SK-N-SH treated with all-trans-retinoic acid at 6 μM for 48 hours (cell line): ENCODE measurements at regions not wholly inside any gene's neighbourhood (a gene's known extent, or its start where the extent isn't known, plus 50 kb on each side); places are given as distances from the start of the nearest gene placed in this dataset.
"Not testable (repeated sequence)": the region's sequence is repeated elsewhere in the genome, so short reads cannot be mapped to it uniquely, and the experiment has no call there.

Experiments
- ATAC-seq: fragments of 200-7000 bp; cut with Tn5 transposase; 3 replicates; pipeline ENCODE4 v1.9.1; 2020; ENCODE audit warnings: mild to moderate bottlenecking, moderate library complexity
- ARNTL ChIP-seq: fragments of 450-650 bp; formaldehyde crosslinking; IDR thresholded peaks from 2 replicates; pipeline ENCODE4 v1.5.0; 2020; ENCODE audit warnings: low read depth, mild to moderate bottlenecking, moderate library complexity, borderline replicate concordance
- BACH2 ChIP-seq: fragments of 250-450 bp; sonication (Bioruptor Pico); IDR thresholded peaks from 2 replicates; pipeline ENCODE4 v1.9.0; 2021; ENCODE audit warnings: mild to moderate bottlenecking, borderline replicate concordance
- CSDC2 ChIP-seq: fragments of 250-450 bp; sonication (Bioruptor Pico); IDR thresholded peaks from 2 replicates; pipeline ENCODE4 v1.5.0; 2020; ENCODE audit warnings: mild to moderate bottlenecking, moderate library complexity
- ESRRG ChIP-seq: fragments of 250-450 bp; sonication (Bioruptor Pico); IDR thresholded peaks from 2 replicates; pipeline ENCODE4 v1.6.1; 2021; ENCODE audit warnings: mild to moderate bottlenecking
- GLIS3 ChIP-seq: fragments of 250-450 bp; sonication (Bioruptor Pico); IDR thresholded peaks from 2 replicates; pipeline ENCODE4 v1.5.0; 2020; ENCODE audit warnings: mild to moderate bottlenecking, moderate library complexity
- ISL1 ChIP-seq: fragments of 250-450 bp; sonication (Bioruptor Pico); IDR thresholded peaks from 2 replicates; pipeline ENCODE4 v2.1.2; 2022; ENCODE audit warnings: mild to moderate bottlenecking, moderate library complexity
- OSR1 ChIP-seq: fragments of 250-450 bp; sonication (Bioruptor Pico); IDR thresholded peaks from 2 replicates; pipeline ENCODE4 v1.8.0; 2022; ENCODE audit warnings: moderate library complexity, mild to moderate bottlenecking, inconsistent platforms
- RARB ChIP-seq: fragments of 250-450 bp; sonication (Bioruptor Pico); IDR thresholded peaks from 2 replicates; pipeline ENCODE4 v1.8.0; 2021; ENCODE audit warnings: mild to moderate bottlenecking, moderate library complexity
- TCF4 ChIP-seq: fragments of 250-450 bp; sonication (Bioruptor Pico); IDR thresholded peaks from 2 replicates; pipeline ENCODE4 v1.8.0; 2021; ENCODE audit warnings: mild to moderate bottlenecking, moderate library complexity, borderline replicate concordance
- ZC3H10 ChIP-seq: fragments of 250-450 bp; sonication (Bioruptor Pico); IDR thresholded peaks from 2 replicates; pipeline ENCODE4 v1.5.1; 2021; ENCODE audit warnings: mild to moderate bottlenecking, moderate library complexity
- ZNF565 ChIP-seq: fragments of 450-650 bp; formaldehyde crosslinking; conservative IDR thresholded peaks from 2 replicates; pipeline ENCODE4 v1.5.0; 2020; ENCODE audit warnings: low read depth, mild to moderate bottlenecking, moderate library complexity
- ZNF70 ChIP-seq: fragments of 450-650 bp; formaldehyde crosslinking; IDR thresholded peaks from 2 replicates; pipeline ENCODE4 v1.5.0; 2020; ENCODE audit warnings: mild to moderate bottlenecking, moderate library complexity
- ZNF8 ChIP-seq: fragments of 450-650 bp; formaldehyde crosslinking; IDR thresholded peaks from 2 replicates; pipeline ENCODE4 v1.5.0; 2020; ENCODE audit warnings: mild to moderate bottlenecking, moderate library complexity
- TF ChIP-seq, protein P1 (sequence below): fragments of 250-450 bp; sonication (Bioruptor Pico); IDR thresholded peaks from 2 replicates; pipeline ENCODE4 v1.5.0; 2020; ENCODE audit warnings: mild to moderate bottlenecking, moderate library complexity
- TF ChIP-seq, protein P2 (sequence below): fragments of 250-450 bp; sonication (Bioruptor Pico); IDR thresholded peaks from 2 replicates; pipeline ENCODE4 v1.8.0; 2021; ENCODE audit warnings: low read depth, mild to moderate bottlenecking, moderate library complexity, borderline replicate concordance
- TF ChIP-seq, protein P3 (sequence below): fragments of 250-450 bp; sonication (Bioruptor Pico); IDR thresholded peaks from 2 replicates; pipeline ENCODE4 v1.5.1; 2020; ENCODE audit warnings: low read depth, mild to moderate bottlenecking, moderate library complexity

DNA sequence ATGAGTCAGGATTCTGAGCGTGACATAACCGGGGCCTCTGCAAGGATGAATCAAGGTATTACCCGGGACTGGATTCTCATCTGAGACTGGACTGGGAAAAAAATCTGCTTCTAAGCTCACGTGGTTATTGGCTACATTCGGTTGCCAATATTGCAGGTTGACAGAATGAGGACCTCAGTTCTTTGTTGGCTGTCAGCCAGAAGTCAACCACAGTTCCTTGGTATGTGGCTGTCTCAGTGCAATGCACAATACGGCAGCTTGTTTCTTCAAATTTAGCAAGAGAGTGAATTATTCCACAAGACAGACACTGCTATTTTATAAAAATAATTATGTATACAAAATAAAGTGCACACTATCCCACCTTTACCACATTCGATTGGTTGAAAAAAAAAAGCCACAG is 424.2 kb downstream of the KLHL4 start (continued):
- TF ChIP-seq, protein P1, sequence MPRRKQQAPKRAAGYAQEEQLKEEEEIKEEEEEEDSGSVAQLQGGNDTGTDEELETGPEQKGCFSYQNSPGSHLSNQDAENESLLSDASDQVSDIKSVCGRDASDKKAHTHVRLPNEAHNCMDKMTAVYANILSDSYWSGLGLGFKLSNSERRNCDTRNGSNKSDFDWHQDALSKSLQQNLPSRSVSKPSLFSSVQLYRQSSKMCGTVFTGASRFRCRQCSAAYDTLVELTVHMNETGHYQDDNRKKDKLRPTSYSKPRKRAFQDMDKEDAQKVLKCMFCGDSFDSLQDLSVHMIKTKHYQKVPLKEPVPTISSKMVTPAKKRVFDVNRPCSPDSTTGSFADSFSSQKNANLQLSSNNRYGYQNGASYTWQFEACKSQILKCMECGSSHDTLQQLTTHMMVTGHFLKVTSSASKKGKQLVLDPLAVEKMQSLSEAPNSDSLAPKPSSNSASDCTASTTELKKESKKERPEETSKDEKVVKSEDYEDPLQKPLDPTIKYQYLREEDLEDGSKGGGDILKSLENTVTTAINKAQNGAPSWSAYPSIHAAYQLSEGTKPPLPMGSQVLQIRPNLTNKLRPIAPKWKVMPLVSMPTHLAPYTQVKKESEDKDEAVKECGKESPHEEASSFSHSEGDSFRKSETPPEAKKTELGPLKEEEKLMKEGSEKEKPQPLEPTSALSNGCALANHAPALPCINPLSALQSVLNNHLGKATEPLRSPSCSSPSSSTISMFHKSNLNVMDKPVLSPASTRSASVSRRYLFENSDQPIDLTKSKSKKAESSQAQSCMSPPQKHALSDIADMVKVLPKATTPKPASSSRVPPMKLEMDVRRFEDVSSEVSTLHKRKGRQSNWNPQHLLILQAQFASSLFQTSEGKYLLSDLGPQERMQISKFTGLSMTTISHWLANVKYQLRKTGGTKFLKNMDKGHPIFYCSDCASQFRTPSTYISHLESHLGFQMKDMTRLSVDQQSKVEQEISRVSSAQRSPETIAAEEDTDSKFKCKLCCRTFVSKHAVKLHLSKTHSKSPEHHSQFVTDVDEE (CRISPR knock-in tag): no peak
- TF ChIP-seq RARB (CRISPR knock-in tag): no peak
- TF ChIP-seq, protein P2, sequence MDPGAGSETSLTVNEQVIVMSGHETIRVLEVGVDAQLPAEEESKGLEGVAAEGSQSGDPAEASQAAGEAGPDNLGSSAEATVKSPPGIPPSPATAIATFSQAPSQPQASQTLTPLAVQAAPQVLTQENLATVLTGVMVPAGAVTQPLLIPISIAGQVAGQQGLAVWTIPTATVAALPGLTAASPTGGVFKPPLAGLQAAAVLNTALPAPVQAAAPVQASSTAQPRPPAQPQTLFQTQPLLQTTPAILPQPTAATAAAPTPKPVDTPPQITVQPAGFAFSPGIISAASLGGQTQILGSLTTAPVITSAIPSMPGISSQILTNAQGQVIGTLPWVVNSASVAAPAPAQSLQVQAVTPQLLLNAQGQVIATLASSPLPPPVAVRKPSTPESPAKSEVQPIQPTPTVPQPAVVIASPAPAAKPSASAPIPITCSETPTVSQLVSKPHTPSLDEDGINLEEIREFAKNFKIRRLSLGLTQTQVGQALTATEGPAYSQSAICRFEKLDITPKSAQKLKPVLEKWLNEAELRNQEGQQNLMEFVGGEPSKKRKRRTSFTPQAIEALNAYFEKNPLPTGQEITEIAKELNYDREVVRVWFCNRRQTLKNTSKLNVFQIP (CRISPR knock-in tag): no peak

DNA sequence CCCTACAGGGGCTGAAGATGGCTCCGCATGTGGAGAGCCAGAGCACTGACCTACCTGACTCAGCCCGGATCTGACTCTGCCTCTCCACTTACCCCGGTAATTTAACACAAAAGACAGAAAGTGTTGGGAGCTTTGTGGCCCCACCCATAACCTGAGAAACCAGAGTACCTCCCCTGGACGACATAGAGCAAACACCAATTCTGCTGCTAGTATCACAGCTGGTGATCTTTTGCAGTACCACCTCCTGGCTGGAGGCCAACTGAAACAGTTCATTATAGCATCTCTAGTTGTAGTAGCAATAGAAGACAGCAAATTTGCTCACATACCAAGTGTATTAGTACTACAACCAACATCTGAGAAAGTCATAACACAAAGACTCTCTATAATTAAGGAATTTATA is 443.9 kb downstream of the KLHL4 start:
- no peak for ATAC-seq
- TF ChIP-seq, protein P3, sequence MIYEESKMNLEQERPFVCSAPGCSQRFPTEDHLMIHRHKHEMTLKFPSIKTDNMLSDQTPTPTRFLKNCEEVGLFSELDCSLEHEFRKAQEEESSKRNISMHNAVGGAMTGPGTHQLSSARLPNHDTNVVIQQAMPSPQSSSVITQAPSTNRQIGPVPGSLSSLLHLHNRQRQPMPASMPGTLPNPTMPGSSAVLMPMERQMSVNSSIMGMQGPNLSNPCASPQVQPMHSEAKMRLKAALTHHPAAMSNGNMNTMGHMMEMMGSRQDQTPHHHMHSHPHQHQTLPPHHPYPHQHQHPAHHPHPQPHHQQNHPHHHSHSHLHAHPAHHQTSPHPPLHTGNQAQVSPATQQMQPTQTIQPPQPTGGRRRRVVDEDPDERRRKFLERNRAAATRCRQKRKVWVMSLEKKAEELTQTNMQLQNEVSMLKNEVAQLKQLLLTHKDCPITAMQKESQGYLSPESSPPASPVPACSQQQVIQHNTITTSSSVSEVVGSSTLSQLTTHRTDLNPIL (CRISPR knock-in tag): no peak
- no peak for TF ChIP-seq ESRRG (CRISPR knock-in tag)
- TF ChIP-seq OSR1: no peak
- TF ChIP-seq, protein P2 (CRISPR knock-in tag): no peak
- TF ChIP-seq, protein P1 (CRISPR knock-in tag): no peak
- no peak for TF ChIP-seq TCF4
- TF ChIP-seq CSDC2 (CRISPR knock-in tag): no peak
- no peak for TF ChIP-seq ZNF8 (CRISPR knock-in tag)
- no peak for TF ChIP-seq ZC3H10 (CRISPR knock-in tag)
- TF ChIP-seq ZNF70 (CRISPR knock-in tag): no peak
- no peak for TF ChIP-seq RARB (CRISPR knock-in tag)
- no peak for TF ChIP-seq BACH2 (CRISPR knock-in tag)
- TF ChIP-seq ARNTL (CRISPR knock-in tag): no peak
- no peak for TF ChIP-seq ZNF565 (CRISPR knock-in tag)
- no peak for TF ChIP-seq ISL1 (CRISPR knock-in tag)
- TF ChIP-seq GLIS3 (CRISPR knock-in tag): no peak

DNA sequence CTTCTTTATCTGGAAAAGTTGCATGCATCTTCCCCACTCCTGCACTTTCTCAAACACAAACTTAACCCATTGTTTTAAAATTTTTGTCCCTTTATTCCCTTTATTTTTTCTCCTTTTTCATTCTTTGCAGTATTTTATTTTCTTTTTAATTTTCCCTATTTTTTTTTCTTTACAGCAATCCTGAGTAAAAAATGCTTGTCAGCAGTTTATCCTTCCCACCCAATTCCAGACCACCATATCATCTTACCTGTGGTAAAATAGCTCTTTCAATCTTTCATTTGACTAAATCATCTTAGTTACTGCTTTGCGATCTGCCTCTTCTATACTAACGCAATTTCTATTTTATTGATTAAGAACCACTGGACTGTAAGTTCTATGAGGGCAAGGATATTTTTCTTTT is 450.5 kb downstream of the KLHL4 start:
- TF ChIP-seq, protein P1 (CRISPR knock-in tag): no peak
- TF ChIP-seq CSDC2 (CRISPR knock-in tag) (no peak), BACH2 (CRISPR knock-in tag) (no peak)

DNA sequence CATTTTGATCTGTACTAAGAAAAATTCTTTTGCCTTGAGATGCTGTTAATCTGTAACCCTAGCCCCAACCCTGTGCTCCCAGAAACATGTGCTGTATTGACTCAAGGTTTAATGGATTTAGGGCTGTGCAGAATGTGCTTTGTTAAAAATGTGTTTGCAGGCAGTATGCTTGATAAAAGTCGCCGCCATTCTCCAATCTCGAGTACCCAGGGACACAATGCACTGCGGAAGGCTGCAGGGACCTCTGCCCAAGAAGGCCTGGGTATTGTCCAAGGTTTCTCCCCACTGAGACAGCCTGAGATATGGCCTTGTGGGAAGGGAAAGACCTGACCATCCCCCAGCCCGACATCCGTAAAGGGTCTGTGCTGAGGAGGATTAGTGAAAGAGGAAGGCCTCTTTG is 454.5 kb downstream of the KLHL4 start:
- ATAC-seq: not testable (repeated sequence)

More for the DNA sequence above, 450.5 kb downstream of the KLHL4 start:
- ATAC-seq: no peak
